Ovary (tissue), 3 donors: ENCODE measurements at regions not wholly inside any gene's neighbourhood (a gene's known extent, or its start where the extent isn't known, plus 50 kb on each side); places are given as distances from the start of the nearest gene placed in this dataset.

Experiments
- CTCF ChIP-seq, 3 donors: fragments of 450-650 bp in 2 of 3; fragments of 200-600 bp in 1 of 3; IDR thresholded peaks; one replicate each; pipeline versions ENCODE4 v1.5.1 to v1.8.0; 2016 to 2022; ENCODE audit warnings: antibody characterized with exemption in 3 of 3, mild to moderate bottlenecking in 1 of 3
- POLR2A ChIP-seq: fragments of 450-650 bp; IDR thresholded peaks from one replicate; pipeline ENCODE4 v1.6.1; 2017; ENCODE audit warnings: antibody characterized with exemption, mild to moderate bottlenecking, moderate library complexity
- donor health status: DM: no; HTN: no; CAD: no.

DNA sequence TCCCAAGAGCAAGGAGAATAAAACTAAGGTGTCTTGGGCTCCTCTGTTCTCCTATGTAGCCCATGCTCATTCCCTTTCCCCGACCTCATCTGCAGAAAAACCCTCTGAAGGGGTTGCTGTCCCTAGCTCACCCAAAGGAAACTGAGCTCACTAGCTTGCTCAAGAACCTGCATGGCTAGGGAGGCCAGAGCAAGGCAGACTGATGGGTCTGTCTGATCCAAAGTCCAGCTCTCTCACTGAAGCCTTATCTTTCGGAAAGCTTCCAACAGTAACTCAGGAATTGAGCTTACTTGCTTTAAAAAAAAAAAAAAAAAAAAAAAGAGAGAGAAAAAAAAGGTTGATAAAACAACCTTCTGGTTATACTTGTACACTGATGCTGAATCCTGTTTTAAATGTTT, 141.4 kb upstream of the TOPAZ1 start:
- TF ChIP-seq CTCF (IDR thresholded peaks at IDR 0.05): no peak
- no peak for TF ChIP-seq POLR2A
